ENCODE measurements at regions not wholly inside any gene's neighbourhood (a gene's known extent, or its start where the extent isn't known, plus 50 kb on each side); places are given as distances from the start of the nearest gene placed in this dataset.
A peak's percentile ranks its signal among the peaks of the same experiment; 100 is the strongest.
"Not testable (repeated sequence)": the region's sequence is repeated elsewhere in the genome, so short reads cannot be mapped to it uniquely, and the experiment has no call there.

DNA sequence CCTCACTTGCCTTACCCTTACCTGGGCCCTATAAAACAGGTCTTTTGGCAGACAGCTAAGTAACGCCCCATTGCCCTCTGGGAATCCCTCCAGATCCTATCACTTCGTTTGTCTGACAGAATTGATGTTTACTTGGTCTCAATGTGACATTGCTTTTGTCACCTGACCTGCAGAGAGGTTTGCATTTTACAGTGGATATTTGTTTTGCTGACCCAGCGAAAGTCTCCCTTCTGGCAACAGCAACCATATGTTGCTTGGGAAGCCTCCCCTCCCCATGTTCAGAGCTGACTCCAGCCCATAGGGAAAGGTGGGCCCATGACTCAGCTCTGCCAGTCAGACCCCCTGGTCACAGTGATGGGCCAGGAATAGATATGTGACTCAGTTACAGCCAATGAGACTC, 54.0 kb upstream of the LARP1 start:
- Histone ChIP-seq H3K4me1 (ENCODE audit: control insufficient read depth in 4 of 4, insufficient read depth in 4 of 4, low read length in 3 of 4) (peaks cover 9 to 28% (median 19%) of the 10 kb centered on the region in 4 donors), H3K9me3 (ENCODE audit: control insufficient read depth in 4 of 4, low read length in 3 of 4) (no peaks in the 10 kb centered on the region), H3K27ac (ENCODE audit: low read depth in 1 of 2, low read length in 2 of 2) (peak overlapping the region; percentile 25 to 58), H3K27me3 (ENCODE audit: control insufficient read depth in 4 of 4, insufficient read depth in 4 of 4, low read length in 3 of 4) (no peaks in the 10 kb centered on the region), H3K4me3 (ENCODE audit: low read depth in 1 of 3, low read length in 3 of 3) (no peak overlapping the region), H3K9ac (ENCODE audit: low read depth in 1 of 2, low read length in 2 of 2) (no peak overlapping the region), H3K36me3 (ENCODE audit: control insufficient read depth in 4 of 4, insufficient read depth in 3 of 4, low read depth in 1 of 4, low read length in 3 of 4) (no peaks in the 10 kb centered on the region)
- WGBS: 26% methylated on average over 3 of the region's 3 CpGs
- no peak for DNase-seq (ENCODE audit: low spot score)
- peak; percentile 41 for TF ChIP-seq YY1 (IDR thresholded peaks at IDR 0.05)
- TF ChIP-seq, protein P1, sequence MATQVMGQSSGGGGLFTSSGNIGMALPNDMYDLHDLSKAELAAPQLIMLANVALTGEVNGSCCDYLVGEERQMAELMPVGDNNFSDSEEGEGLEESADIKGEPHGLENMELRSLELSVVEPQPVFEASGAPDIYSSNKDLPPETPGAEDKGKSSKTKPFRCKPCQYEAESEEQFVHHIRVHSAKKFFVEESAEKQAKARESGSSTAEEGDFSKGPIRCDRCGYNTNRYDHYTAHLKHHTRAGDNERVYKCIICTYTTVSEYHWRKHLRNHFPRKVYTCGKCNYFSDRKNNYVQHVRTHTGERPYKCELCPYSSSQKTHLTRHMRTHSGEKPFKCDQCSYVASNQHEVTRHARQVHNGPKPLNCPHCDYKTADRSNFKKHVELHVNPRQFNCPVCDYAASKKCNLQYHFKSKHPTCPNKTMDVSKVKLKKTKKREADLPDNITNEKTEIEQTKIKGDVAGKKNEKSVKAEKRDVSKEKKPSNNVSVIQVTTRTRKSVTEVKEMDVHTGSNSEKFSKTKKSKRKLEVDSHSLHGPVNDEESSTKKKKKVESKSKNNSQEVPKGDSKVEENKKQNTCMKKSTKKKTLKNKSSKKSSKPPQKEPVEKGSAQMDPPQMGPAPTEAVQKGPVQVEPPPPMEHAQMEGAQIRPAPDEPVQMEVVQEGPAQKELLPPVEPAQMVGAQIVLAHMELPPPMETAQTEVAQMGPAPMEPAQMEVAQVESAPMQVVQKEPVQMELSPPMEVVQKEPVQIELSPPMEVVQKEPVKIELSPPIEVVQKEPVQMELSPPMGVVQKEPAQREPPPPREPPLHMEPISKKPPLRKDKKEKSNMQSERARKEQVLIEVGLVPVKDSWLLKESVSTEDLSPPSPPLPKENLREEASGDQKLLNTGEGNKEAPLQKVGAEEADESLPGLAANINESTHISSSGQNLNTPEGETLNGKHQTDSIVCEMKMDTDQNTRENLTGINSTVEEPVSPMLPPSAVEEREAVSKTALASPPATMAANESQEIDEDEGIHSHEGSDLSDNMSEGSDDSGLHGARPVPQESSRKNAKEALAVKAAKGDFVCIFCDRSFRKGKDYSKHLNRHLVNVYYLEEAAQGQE (IDR thresholded peaks at IDR 0.05): no peak
- TF ChIP-seq SP1 (IDR thresholded peaks at IDR 0.05): peak; percentile 28
- TF ChIP-seq, protein P2, sequence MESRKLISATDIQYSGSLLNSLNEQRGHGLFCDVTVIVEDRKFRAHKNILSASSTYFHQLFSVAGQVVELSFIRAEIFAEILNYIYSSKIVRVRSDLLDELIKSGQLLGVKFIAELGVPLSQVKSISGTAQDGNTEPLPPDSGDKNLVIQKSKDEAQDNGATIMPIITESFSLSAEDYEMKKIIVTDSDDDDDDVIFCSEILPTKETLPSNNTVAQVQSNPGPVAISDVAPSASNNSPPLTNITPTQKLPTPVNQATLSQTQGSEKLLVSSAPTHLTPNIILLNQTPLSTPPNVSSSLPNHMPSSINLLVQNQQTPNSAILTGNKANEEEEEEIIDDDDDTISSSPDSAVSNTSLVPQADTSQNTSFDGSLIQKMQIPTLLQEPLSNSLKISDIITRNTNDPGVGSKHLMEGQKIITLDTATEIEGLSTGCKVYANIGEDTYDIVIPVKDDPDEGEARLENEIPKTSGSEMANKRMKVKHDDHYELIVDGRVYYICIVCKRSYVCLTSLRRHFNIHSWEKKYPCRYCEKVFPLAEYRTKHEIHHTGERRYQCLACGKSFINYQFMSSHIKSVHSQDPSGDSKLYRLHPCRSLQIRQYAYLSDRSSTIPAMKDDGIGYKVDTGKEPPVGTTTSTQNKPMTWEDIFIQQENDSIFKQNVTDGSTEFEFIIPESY (IDR thresholded peaks at IDR 0.05): peak; percentile 34
- TF ChIP-seq NR2F2 (IDR thresholded peaks at IDR 0.05): no peak
- TF ChIP-seq RXRA (IDR thresholded peaks at IDR 0.05): peak in 1 of 2 donors; percentile 75
- no peak for TF ChIP-seq EGR1 (IDR thresholded peaks at IDR 0.05; ENCODE audit: low read depth in 2 of 2)
- TF ChIP-seq TAF1 (conservative IDR thresholded peaks at IDR 0.05): no peak
- peak in 1 of 2 donors; percentile 57 for TF ChIP-seq JUND (IDR thresholded peaks at IDR 0.05)
- TF ChIP-seq, protein P3, sequence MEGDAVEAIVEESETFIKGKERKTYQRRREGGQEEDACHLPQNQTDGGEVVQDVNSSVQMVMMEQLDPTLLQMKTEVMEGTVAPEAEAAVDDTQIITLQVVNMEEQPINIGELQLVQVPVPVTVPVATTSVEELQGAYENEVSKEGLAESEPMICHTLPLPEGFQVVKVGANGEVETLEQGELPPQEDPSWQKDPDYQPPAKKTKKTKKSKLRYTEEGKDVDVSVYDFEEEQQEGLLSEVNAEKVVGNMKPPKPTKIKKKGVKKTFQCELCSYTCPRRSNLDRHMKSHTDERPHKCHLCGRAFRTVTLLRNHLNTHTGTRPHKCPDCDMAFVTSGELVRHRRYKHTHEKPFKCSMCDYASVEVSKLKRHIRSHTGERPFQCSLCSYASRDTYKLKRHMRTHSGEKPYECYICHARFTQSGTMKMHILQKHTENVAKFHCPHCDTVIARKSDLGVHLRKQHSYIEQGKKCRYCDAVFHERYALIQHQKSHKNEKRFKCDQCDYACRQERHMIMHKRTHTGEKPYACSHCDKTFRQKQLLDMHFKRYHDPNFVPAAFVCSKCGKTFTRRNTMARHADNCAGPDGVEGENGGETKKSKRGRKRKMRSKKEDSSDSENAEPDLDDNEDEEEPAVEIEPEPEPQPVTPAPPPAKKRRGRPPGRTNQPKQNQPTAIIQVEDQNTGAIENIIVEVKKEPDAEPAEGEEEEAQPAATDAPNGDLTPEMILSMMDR (IDR thresholded peaks at IDR 0.05; ENCODE audit: low read depth, low read length, missing input control): no peak
- TF ChIP-seq, protein P4, sequence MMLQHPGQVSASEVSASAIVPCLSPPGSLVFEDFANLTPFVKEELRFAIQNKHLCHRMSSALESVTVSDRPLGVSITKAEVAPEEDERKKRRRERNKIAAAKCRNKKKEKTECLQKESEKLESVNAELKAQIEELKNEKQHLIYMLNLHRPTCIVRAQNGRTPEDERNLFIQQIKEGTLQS (IDR thresholded peaks at IDR 0.05): no peak
- peak in 1 of 2 donors; percentile 17 for TF ChIP-seq RAD21 (IDR thresholded peaks at IDR 0.05)
- TF ChIP-seq GABPA (IDR thresholded peaks at IDR 0.05 in 1 of 2, conservative IDR thresholded peaks at IDR 0.05 in 1 of 2): peak in 1 of 2 donors; percentile 14
- TF ChIP-seq FOXA1 (IDR thresholded peaks at IDR 0.05): peak; percentile 94
- peak; percentile 62 to 77 for TF ChIP-seq HNF4A (conservative IDR thresholded peaks at IDR 0.05)
- TF ChIP-seq, protein P5, sequence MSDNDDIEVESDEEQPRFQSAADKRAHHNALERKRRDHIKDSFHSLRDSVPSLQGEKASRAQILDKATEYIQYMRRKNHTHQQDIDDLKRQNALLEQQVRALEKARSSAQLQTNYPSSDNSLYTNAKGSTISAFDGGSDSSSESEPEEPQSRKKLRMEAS (IDR thresholded peaks at IDR 0.05): peak; percentile 22
- no peak for TF ChIP-seq HNF4G (IDR thresholded peaks at IDR 0.05)
- peak; percentile 93 for TF ChIP-seq FOXA2 (IDR thresholded peaks at IDR 0.05)

DNA sequence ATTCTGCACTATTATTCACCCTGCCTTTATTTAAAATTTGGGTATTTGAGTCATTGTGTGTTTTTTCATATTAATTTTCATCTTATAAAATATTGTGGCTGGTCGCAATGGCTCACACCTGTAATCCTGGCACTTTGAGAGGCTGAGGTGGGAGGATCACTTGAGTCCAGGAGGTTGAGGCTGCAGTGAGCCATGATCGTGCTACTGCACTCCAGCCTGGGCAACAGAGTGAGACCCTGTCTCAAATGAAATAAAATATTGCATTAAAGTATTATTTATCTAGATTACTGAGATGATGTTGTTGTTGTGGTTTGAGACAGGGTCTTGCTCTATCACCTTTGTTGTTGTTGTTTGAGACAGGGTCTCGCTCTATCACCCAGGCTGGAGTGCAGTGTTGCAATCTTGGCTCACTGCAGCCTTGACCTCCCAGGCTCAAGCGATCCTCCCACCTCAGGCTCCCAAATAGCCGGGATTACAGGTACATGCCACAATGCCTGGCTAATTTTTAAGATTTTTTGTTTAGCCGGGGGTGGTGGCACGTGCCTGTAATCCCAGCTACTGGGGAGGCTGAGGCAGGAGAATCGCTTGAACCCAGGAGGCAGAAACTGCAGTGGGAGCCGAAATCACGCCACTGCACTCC, 54.8 kb upstream of the LARP1 start:
- not testable (repeated sequence) for H3K27me3 ChIP-seq (ENCODE audit: control insufficient read depth in 4 of 4, insufficient read depth in 4 of 4, low read length in 3 of 4); DNase-seq (ENCODE audit: low spot score); H3K36me3 ChIP-seq (ENCODE audit: control insufficient read depth in 4 of 4, insufficient read depth in 3 of 4, low read depth in 1 of 4, low read length in 3 of 4); H3K4me3 ChIP-seq (ENCODE audit: low read depth in 1 of 3, low read length in 3 of 3); H3K9ac ChIP-seq (ENCODE audit: low read depth in 1 of 2, low read length in 2 of 2); H3K9me3 ChIP-seq (ENCODE audit: control insufficient read depth in 4 of 4, low read length in 3 of 4)
- peak overlapping the region in 1 of 2 donors; percentile 25 for H3K27ac ChIP-seq (ENCODE audit: low read depth in 1 of 2, low read length in 2 of 2)
- peaks cover 9 to 28% (median 19%) of the 10 kb centered on the region in 4 donors for H3K4me1 ChIP-seq (ENCODE audit: control insufficient read depth in 4 of 4, insufficient read depth in 4 of 4, low read length in 3 of 4)
- WGBS: 63% methylated on average over 10 of the region's 10 CpGs

All from liver (tissue), 8 donors.